Gastroesophageal sphincter (tissue), 4 donors: ENCODE measurements at regions not wholly inside any gene's neighbourhood (a gene's known extent, or its start where the extent isn't known, plus 50 kb on each side); places are given as distances from the start of the nearest gene placed in this dataset.

Source experiments
- ATAC-seq: fragments of 150-250 bp; one replicate; pipeline ENCODE4 v1.9.1; 2016; ENCODE audit warnings: mild to moderate bottlenecking, moderate library complexity
- H3K27ac ChIP-seq, 4 donors: fragments of 200-600 bp; sonication (generic) in 3 of 4; 1 replicate in 3 of 4; 2 replicates in 1 of 4; pipeline ENCODE4 v1.5.1; 2016 to 2019
- H3K27me3 ChIP-seq: fragments of 200-600 bp; sonication (generic); one replicate; pipeline ENCODE4 v1.5.1; 2019
- H3K36me3 ChIP-seq, 2 donors: fragments of 200-600 bp; sonication (generic); one replicate each; pipeline ENCODE4 v1.5.1; 2019; ENCODE audit warnings: control low read depth in 1 of 2
- H3K4me1 ChIP-seq, 3 donors: fragments of 200-600 bp; sonication (generic); 1 replicate in 2 of 3; 2 replicates in 1 of 3; pipeline ENCODE4 v1.5.1; 2016 to 2019; ENCODE audit warnings: control low read depth in 2 of 3
- H3K4me3 ChIP-seq, 2 donors: fragments of 200-600 bp; sonication (generic); one replicate each; pipeline ENCODE4 v1.5.1; 2019; ENCODE audit warnings: mild to moderate bottlenecking in 1 of 2, moderate library complexity in 1 of 2
- H3K9me3 ChIP-seq, 3 donors: fragments of 200-600 bp; sonication (generic); one replicate each; pipeline ENCODE4 v1.5.1; 2017 to 2019; ENCODE audit warnings: control low read depth in 2 of 3
- EP300 ChIP-seq: sonication (generic); formaldehyde crosslinking; IDR thresholded peaks from one replicate; pipeline ENCODE4 v1.6.1; 2017; ENCODE audit warnings: antibody characterized with exemption, mild to moderate bottlenecking
- POLR2A ChIP-seq, 2 donors: fragments of 450-650 bp; IDR thresholded peaks; one replicate each; pipeline ENCODE4 v1.6.1; 2017; ENCODE audit warnings: antibody characterized with exemption in 2 of 2, mild to moderate bottlenecking in 2 of 2, moderate library complexity in 1 of 2
- POLR2AphosphoS5 ChIP-seq: sonication (generic); formaldehyde crosslinking; IDR thresholded peaks from one replicate; pipeline ENCODE4 v1.6.1; 2017; ENCODE audit warnings: antibody characterized with exemption
- WGBS, 2 donors: methylation state at CpG; one replicate each; pipeline ENCODE4 v1.1.5; 2018; ENCODE audit warnings: low coverage in 1 of 2; 5-methylcytosine and 5-hydroxymethylcytosine counted together
- TF ChIP-seq, protein P1 (sequence below), 4 experiments: fragments of 200-600 bp in 2 of 4; fragments of 450-650 bp in 2 of 4; sonication (generic) in 1 of 4; IDR thresholded peaks; one replicate each; pipeline ENCODE4 v1.5.1; 2017 to 2019; ENCODE audit warnings: antibody characterized with exemption in 4 of 4, mild to moderate bottlenecking in 2 of 4, moderate library complexity in 2 of 4

DNA sequence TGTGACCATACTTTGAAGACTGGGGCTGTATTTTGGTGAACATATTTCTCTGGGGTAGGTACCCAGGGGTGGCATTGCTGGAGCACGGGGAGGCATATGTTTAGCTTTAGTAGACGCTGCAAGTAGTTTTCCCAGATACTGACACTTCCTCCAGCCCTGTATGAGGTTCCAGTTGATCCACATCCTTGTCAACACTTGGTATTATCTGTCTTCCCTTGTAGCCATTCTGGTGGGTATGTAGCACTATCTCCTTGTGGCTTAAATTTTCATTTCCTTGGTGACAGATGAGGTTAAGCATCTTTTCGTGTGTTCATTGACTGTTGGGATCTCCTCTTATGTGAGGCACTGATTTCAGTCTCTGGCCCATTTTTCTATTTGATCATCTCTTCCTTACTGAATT is 179.1 kb downstream of the PHETA1 start:
- TF ChIP-seq, protein P1, sequence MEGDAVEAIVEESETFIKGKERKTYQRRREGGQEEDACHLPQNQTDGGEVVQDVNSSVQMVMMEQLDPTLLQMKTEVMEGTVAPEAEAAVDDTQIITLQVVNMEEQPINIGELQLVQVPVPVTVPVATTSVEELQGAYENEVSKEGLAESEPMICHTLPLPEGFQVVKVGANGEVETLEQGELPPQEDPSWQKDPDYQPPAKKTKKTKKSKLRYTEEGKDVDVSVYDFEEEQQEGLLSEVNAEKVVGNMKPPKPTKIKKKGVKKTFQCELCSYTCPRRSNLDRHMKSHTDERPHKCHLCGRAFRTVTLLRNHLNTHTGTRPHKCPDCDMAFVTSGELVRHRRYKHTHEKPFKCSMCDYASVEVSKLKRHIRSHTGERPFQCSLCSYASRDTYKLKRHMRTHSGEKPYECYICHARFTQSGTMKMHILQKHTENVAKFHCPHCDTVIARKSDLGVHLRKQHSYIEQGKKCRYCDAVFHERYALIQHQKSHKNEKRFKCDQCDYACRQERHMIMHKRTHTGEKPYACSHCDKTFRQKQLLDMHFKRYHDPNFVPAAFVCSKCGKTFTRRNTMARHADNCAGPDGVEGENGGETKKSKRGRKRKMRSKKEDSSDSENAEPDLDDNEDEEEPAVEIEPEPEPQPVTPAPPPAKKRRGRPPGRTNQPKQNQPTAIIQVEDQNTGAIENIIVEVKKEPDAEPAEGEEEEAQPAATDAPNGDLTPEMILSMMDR (IDR thresholded peaks at IDR 0.05), result no peak
- TF ChIP-seq POLR2AphosphoS5, result no peak
- TF ChIP-seq POLR2A (IDR thresholded peaks at IDR 0.05), result no peak
- no peak for TF ChIP-seq EP300
- Histone ChIP-seq H3K9me3 (peaks cover 0 to 7% (median 0%) of the 10 kb centered on the region in 3 donors), H3K27ac (no peak overlapping the region), H3K27me3 (peaks cover 44% of the 10 kb centered on the region), H3K4me1 (no peaks in the 10 kb centered on the region), H3K36me3 (no peaks in the 10 kb centered on the region), H3K4me3 (no peak overlapping the region)
- WGBS, 2 donors, result 86 to 90% methylated on average over 3 of the region's 3 CpGs
- no peak for ATAC-seq

DNA sequence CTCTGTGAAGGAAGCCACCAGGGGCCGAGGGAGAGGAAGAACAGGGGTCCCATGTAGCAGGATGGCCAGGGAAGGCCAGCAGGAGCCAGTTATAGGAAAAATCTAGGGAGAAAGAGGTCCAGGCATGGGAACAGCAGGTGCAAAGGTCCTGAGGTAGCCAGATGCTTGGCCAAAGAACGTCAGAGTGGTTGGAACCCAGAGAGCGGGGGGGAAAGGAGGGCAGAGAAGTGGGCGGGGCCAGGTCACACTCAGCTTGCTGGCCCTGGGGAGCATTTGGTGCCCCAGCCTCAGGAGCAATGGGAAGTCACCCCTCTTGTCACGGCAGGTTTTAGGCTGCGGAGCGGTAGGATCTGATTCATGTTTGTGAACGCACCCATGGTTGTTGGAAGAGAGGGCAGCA is 180.5 kb downstream of the PHETA1 start:
- TF ChIP-seq POLR2AphosphoS5 (no peak), EP300 (no peak), POLR2A (IDR thresholded peaks at IDR 0.05) (no peak)
- Histone ChIP-seq H3K9me3 (peaks cover 0 to 7% (median 0%) of the 10 kb centered on the region in 3 donors), H3K27me3 (peaks cover 36% of the 10 kb centered on the region), H3K4me1 (no peaks in the 10 kb centered on the region), H3K36me3 (no peaks in the 10 kb centered on the region), H3K27ac (no peak overlapping the region), H3K4me3 (no peak overlapping the region)
- WGBS, 2 donors, result 69 to 77% methylated on average over 4 to 5 of the region's 8 CpGs
- no peak for ATAC-seq

DNA sequence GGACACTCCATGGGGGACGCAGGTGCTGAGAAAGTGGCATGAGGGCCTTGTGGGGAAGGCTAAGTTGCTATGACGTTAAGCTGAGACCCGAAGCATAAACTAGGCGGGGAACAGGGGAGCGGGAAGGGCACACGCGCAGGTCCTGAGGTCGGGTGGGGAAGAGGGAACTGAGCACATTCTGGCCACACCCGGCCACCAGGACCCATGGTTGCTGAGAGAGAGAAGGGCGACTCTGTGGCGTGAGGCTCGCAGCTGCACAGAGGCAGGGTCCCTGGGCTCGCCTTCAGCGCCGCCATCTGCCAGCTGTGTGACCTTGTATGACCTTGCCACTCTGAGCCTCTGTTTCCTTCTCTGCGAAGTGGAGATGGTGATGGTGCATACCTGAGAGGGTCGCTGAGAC is 182.5 kb downstream of the PHETA1 start:
- no peak for TF ChIP-seq EP300
- ATAC-seq, result no peak

DNA sequence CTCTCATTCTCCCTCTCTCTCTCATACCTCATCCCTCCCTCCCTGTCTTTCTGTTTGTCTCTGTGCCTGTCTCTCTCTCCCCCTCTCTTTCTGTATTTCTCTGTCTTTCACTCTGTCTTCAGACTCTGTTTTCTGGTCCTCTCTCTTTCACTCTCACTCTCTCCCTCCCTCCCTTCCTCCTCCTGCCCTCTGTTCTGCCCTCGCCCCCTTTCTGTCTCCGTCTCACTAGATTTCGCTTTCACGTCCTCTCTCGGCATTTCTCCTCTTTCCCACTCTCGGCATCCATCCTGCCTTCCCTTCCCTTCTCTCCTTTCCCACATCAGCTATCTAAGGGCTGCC is 183.0 kb downstream of the PHETA1 start:
- ATAC-seq, result no peak
- TF ChIP-seq POLR2A (IDR thresholded peaks at IDR 0.05), result no peak
- TF ChIP-seq POLR2AphosphoS5, result no peak
- TF ChIP-seq, protein P1 (IDR thresholded peaks at IDR 0.05), result no peak
- no peak for TF ChIP-seq EP300
- no peak overlapping the region for H3K27ac ChIP-seq
- peaks cover 0 to 7% (median 0%) of the 10 kb centered on the region in 3 donors for H3K9me3 ChIP-seq
- no peak overlapping the region for H3K4me3 ChIP-seq
- 93 to 100% methylated on average over 1 to 6 of the region's 6 CpGs for WGBS, 2 donors
- H3K4me1 ChIP-seq, result peaks cover 0 to 7% (median 6%) of the 10 kb centered on the region in 3 donors
- H3K36me3 ChIP-seq, result no peaks in the 10 kb centered on the region
- peaks cover 37% of the 10 kb centered on the region for H3K27me3 ChIP-seq

More for the DNA sequence above, 182.5 kb downstream of the PHETA1 start:
- Histone ChIP-seq H3K9me3 (peaks cover 0 to 7% (median 0%) of the 10 kb centered on the region in 3 donors), H3K4me3 (no peak overlapping the region), H3K27me3 (peaks cover 37% of the 10 kb centered on the region), H3K36me3 (no peaks in the 10 kb centered on the region), H3K4me1 (peaks cover 0 to 2% (median under 1%) of the 10 kb centered on the region in 3 donors), H3K27ac (no peak overlapping the region)
- 83 to 86% methylated on average over 8 to 14 of the region's 17 CpGs for WGBS, 2 donors

DNA sequence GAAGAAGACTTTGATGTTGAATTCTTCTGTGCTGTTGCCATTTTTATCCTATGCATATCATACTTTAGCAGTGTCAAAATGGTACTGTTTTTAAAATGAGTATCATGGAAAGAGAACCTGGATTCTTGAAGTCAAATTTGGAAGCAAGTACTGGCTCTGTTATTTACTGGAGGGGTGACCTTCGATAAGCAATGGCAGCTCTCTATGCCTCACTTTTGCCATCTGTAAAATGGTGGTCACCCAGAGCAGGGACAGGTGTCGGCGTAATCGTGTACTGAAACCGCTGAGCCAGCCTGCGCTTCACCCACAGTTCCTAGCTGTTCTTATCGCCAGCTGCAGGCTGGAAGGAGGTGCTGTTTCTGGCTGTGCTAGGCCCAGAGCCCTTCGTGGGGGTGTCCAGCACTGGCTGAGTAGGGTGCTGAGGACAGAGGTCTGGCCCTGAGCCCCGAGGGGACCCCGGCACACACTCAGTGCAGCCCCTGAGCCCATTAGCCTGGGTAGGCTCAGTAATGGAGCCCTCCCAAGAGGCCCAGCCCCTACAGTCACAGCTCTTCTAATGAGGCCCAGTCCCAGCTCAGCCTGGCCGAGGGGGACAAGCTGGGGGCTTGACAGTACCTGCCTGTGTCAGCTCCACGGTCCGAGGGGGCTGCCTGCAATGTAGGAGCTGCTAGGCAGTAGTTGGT is 183.5 kb downstream of the PHETA1 start:
- Histone ChIP-seq H3K4me1 (peaks cover 0 to 12% (median 8%) of the 10 kb centered on the region in 3 donors), H3K27me3 (peaks cover 37% of the 10 kb centered on the region), H3K36me3 (no peaks in the 10 kb centered on the region), H3K9me3 (peaks cover 0 to 7% (median 0%) of the 10 kb centered on the region in 3 donors), H3K27ac (no peak overlapping the region), H3K4me3 (no peak overlapping the region)
- WGBS, 2 donors, result 53 to 64% methylated on average over 4 to 8 of the region's 13 CpGs
- no peak for ATAC-seq
- TF ChIP-seq POLR2AphosphoS5 (no peak), POLR2A (IDR thresholded peaks at IDR 0.05) (no peak), EP300 (no peak)
- TF ChIP-seq, protein P1 (IDR thresholded peaks at IDR 0.05), result no peak

DNA sequence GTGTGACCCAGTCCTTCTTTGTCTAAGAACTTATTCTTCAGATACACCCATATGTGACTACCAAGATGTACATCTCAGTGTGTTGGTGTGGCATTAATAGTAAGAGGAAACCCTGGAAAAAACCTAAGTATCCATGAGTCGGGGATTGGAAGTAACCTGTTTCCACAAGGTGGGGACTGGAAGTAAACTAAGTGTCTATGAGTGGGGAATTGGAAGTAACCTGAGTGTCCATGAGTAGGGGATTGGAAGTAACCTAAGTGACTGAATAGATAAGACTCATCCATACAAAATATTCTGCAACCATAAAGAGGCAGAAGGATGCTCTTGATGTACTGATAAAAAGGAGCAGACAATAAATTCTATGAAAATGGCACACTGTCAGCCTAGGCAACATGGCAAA is 184.7 kb downstream of the PHETA1 start:
- no peak for TF ChIP-seq EP300
- no peak for TF ChIP-seq POLR2A (IDR thresholded peaks at IDR 0.05)
- TF ChIP-seq, protein P1 (IDR thresholded peaks at IDR 0.05), result no peak
- TF ChIP-seq POLR2AphosphoS5, result no peak
- no peak for ATAC-seq
- no peaks in the 10 kb centered on the region for H3K9me3 ChIP-seq
- no peaks in the 10 kb centered on the region for H3K36me3 ChIP-seq
- no peak overlapping the region for H3K27ac ChIP-seq
- H3K27me3 ChIP-seq, result peaks cover 48% of the 10 kb centered on the region
- WGBS, 2 donors, result 100% methylated on average over 1 of the region's 1 CpG
- H3K4me1 ChIP-seq, result peaks cover 0 to 13% (median 8%) of the 10 kb centered on the region in 3 donors
- H3K4me3 ChIP-seq, result no peak overlapping the region
